ENCODE measurements at regions not wholly inside any gene's neighbourhood (a gene's known extent, or its start where the extent isn't known, plus 50 kb on each side); places are given as distances from the start of the nearest gene placed in this dataset.
"Not testable (repeated sequence)": the region's sequence is repeated elsewhere in the genome, so short reads cannot be mapped to it uniquely, and the experiment has no call there.

- in situ Hi-C loops (cut with HindIII; ENCODE audit: low sequenced_read_pairs): no loop called here
These were observed 244.7 kb upstream of the WSB1 start for GRCh38 chr17:27049104-27049784.

GRCh38 chr17:27065588-27065987, 228.3 kb upstream of the WSB1 start:
- in situ Hi-C loops (cut with HindIII; ENCODE audit: low sequenced_read_pairs): no loop called here

- in situ Hi-C loops (cut with HindIII; ENCODE audit: low sequenced_read_pairs): no loop called here
These were observed 227.6 kb upstream of the WSB1 start for GRCh38 chr17:27066315-27066714.

- in situ Hi-C loops (cut with HindIII; ENCODE audit: low sequenced_read_pairs): no loop called here
These were observed 223.9 kb upstream of the WSB1 start for GRCh38 chr17:27069842-27070508.

DNA sequence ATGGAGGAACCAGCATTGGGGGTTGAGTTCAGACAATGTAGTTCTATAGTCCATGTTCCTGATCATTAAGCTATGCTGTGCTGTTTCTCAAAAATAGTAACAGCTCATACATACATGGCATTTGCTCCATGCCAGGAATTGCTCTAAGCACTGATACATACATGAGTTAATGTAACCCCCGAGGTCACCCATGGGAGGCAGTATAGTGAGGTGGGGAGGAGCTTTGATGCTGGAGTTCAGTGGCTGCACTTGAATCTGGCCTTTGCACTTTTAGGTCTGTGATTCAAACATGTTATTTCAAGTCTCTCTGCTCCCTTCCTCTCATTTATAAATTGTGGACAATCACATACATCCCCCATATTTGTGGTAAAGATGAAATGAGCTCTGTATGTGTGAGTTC, 223.1 kb upstream of the WSB1 start:
- in situ Hi-C loops (cut with HindIII; ENCODE audit: low sequenced_read_pairs): no loop called here

GRCh38 chr17:27072885-27073284, 221.0 kb upstream of the WSB1 start:
- in situ Hi-C loops (cut with HindIII; ENCODE audit: low sequenced_read_pairs): no loop called here

- in situ Hi-C loops (cut with HindIII; ENCODE audit: low sequenced_read_pairs): no loop called here
These were observed 217.1 kb upstream of the WSB1 start for GRCh38 chr17:27076814-27077213.

GRCh38 chr17:27078296-27078695, 215.6 kb upstream of the WSB1 start:
- in situ Hi-C loops (cut with HindIII; ENCODE audit: low sequenced_read_pairs): no loop called here

- in situ Hi-C loops (cut with HindIII; ENCODE audit: low sequenced_read_pairs): no loop called here
These were observed 214.3 kb upstream of the WSB1 start for GRCh38 chr17:27079660-27080059.

GRCh38 chr17:27081002-27081638, 212.8 kb upstream of the WSB1 start:
- in situ Hi-C loops (cut with HindIII; ENCODE audit: low sequenced_read_pairs): no loop called here

DNA sequence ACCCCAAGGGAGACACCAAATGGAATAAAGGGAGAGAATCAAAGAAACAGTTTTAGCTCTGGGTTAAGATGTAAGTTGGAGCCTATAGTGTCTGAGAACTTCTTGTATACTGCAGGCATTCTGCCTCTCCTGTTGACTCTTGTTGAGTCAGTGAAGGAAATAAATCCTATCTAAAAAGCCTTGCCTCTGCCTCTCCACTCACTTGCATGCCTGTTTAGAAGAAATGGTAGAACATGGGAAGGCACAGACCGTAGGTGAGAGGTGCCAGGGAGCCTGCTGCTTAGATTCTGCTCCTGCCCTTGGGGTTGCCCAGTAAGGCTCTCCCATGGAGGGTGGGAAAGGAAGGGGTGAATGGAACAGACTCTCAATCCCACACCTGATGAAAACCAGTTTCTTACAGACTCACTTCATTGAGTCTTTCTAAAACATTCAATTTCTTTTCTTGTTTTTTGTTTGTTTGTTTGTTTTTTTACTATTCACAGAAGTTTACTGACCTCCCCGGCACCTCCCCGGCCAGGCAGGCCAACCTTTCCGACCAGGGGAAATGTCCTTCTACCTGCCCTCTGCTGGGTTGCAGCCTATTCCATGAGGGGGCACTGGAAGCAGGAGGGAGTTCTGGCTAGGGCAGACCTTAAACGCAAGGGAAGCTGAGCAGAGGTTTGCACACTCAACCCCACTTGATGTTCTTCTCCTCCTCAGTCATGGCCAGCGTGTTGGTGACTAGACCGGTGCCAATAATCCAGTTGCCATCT, 211.7 kb upstream of the WSB1 start:
- in situ Hi-C loops (cut with HindIII; ENCODE audit: low sequenced_read_pairs): no loop called here

DNA sequence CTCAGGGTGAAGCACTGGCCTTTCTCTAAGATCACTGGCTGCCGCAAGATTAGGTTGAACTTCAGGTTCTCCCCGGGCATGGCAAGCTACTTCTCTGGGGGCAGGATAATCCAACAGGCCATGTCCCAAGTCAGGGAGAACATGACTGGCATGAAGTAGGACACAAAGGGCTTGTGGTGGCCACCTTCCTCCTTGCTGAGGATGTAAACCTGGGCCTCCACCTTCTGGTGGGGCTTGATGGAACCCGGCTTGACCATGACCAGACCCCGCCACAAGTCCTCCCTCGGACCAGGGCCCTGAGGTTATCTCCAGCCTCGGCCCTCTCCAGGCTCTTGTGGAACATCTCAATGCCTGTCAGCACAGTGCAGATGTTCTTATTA, 211.1 kb upstream of the WSB1 start:
- in situ Hi-C loops (cut with HindIII; ENCODE audit: low sequenced_read_pairs): no loop called here

- in situ Hi-C loops (cut with HindIII; ENCODE audit: low sequenced_read_pairs): no loop called here
These were observed 210.3 kb upstream of the WSB1 start for GRCh38 chr17:27083408-27084185.

DNA sequence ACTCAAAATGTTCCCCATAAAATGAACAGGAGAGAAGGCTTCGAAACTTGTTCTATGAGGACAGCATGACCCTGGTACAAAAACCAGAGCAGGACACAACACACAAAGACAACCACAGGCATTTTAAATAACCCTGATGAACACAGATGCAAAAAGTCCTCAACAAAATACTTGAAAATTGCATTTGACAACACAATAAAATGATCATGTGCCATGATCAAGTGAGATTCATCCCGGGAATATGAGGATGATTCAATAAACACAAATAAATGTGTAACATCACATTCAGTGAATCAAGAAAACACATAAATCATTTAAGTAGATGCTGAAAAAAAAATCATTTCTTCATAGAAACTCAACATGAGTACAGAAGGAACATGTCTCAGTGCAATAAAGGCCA, 208.4 kb upstream of the WSB1 start:
- in situ Hi-C loops (cut with HindIII; ENCODE audit: low sequenced_read_pairs): no loop called here

DNA sequence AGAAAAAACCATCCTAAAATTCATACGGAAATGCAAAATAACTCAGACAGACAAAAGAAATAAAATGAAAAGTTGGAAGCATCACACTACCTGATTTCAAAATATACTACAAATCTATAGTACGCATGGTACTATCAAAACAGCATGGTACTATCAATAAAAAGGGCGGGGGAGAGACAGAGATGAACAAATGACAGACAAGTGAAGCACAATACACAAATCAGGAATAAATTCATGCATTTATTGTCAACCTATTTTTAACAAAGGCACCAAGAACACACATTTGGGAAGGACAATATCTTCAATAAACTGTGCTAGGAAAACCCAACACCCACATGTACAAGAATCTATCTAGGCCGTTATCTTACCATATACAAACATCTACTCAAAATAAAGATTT, 207.4 kb upstream of the WSB1 start:
- in situ Hi-C loops (cut with HindIII; ENCODE audit: low sequenced_read_pairs): no loop called here

- in situ Hi-C loops (cut with HindIII; ENCODE audit: low sequenced_read_pairs): no loop called here
These were observed 205.8 kb upstream of the WSB1 start for GRCh38 chr17:27087935-27088766.

- in situ Hi-C loops (cut with HindIII; ENCODE audit: low sequenced_read_pairs): no loop called here
These were observed 205.2 kb upstream of the WSB1 start for GRCh38 chr17:27088767-27089078.

GRCh38 chr17:27089079-27089928, 204.6 kb upstream of the WSB1 start:
- in situ Hi-C loops (cut with HindIII; ENCODE audit: low sequenced_read_pairs): not testable (repeated sequence)

DNA sequence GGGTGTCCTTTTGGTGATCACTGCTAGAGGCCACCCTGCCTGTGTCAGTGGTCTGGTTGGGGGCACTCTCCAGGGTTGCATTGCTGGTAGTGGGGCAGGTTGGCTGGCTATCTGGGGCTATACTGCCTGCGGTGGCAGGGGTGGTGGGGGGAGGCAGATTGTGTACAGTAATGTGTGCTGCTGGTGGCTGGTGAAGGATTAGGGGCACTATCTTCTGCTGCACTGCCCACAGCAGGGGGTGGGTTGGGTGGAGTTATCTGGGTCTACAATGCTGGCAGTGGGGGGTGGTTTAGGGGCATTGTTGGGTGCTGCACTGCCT, 204.0 kb upstream of the WSB1 start:
- in situ Hi-C loops (cut with HindIII; ENCODE audit: low sequenced_read_pairs): no loop called here

Data from endothelial cell of hepatic sinusoid (primary cell).